ENCODE measurements at regions not wholly inside any gene's neighbourhood (a gene's known extent, or its start where the extent isn't known, plus 50 kb on each side); places are given as distances from the start of the nearest gene placed in this dataset.

DNA sequence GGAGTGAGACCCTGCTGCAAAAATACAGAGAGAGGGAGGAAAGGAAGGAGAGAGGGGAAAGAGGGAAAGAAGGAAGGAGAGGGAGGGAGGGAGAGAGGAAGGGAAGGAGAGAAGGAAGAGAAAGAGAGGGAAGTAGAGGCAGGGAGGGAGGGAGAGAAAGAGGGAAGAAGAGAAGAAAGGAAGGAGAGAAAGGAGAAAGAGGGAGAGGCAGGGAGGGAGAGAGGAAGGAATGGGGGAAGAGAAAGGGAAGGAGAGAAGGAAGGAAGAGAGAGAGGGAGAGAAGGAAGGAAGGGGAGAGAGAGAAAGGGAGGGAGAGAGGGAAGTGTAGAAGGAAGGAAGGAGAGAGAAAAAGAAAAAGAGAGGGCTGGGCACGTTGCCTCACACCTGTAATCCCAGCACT is 121.7 kb downstream of the TMEM130 start:
- TF ChIP-seq, protein P1, sequence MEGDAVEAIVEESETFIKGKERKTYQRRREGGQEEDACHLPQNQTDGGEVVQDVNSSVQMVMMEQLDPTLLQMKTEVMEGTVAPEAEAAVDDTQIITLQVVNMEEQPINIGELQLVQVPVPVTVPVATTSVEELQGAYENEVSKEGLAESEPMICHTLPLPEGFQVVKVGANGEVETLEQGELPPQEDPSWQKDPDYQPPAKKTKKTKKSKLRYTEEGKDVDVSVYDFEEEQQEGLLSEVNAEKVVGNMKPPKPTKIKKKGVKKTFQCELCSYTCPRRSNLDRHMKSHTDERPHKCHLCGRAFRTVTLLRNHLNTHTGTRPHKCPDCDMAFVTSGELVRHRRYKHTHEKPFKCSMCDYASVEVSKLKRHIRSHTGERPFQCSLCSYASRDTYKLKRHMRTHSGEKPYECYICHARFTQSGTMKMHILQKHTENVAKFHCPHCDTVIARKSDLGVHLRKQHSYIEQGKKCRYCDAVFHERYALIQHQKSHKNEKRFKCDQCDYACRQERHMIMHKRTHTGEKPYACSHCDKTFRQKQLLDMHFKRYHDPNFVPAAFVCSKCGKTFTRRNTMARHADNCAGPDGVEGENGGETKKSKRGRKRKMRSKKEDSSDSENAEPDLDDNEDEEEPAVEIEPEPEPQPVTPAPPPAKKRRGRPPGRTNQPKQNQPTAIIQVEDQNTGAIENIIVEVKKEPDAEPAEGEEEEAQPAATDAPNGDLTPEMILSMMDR (IDR thresholded peaks at IDR 0.05), result no peak
- TF ChIP-seq POLR2A (IDR thresholded peaks at IDR 0.05), result no peak
